A549 (cell line): ENCODE measurements at regions not wholly inside any gene's neighbourhood (a gene's known extent, or its start where the extent isn't known, plus 50 kb on each side); places are given as distances from the start of the nearest gene placed in this dataset.

ENCODE experiments used
- HDAC2 ChIP-seq: fragments of 200-600 bp; sonication (generic); IDR thresholded peaks from 2 replicates; pipeline ENCODE4 v1.6.1; 2016
- TF ChIP-seq, protein P1 (sequence below): fragments of >200 bp; sonication (Bioruptor Twin); formaldehyde crosslinking; IDR thresholded peaks from 3 replicates; pipeline ENCODE4 v1.5.1; 2016
- TF ChIP-seq, protein P2 (sequence below): fragments of 450-650 bp; IDR thresholded peaks from 2 replicates; pipeline ENCODE4 v1.6.1; 2014; ENCODE audit warnings: antibody characterized with exemption

DNA sequence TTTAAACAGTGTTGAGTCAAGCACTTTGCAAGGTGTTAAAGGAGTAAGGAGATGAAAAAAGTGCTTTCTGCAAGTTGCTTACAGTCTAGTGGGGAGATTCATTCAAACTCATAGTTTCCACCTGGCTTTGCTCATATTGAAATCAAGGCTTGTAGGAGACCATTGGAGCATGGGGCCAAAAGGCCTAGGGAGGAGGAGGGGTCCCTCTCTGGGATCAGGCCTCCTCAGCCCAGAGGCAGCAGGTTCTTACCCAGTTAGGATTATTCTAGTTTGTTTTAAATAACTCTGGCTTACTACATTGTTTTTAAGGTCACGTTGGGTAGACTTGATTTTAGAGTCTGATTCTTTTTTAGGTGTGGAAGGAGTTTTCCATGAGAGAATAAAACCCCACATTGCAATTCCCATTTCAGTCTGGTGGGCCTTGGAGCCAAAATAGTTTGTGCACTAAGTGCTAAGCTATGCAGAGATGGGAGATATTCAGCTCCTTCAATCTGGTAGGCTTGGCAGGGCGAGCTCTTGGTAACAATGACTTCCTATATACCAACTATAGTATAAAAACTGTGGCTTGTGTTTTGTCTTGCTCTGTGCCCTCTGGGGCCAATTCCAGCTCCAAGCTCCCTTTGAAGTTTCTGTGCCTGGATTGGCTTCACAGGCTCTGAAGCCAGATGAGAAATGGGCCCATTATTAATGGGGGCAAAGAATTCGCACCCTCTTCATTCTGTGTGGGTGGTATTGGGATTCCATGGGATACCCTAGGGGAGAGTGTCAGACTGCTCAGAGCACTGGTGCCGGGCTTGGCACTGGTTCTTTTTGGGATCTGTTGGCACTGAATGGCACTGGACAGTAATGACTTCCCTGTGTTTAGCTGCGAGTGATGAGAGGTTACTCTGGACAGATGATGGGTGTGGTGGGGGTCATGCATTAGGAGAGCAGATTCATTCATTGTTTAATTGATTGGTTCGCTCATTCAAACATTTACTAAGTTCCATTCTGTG lies 301.1 kb downstream of the MYCN start:
- TF ChIP-seq, protein P1, sequence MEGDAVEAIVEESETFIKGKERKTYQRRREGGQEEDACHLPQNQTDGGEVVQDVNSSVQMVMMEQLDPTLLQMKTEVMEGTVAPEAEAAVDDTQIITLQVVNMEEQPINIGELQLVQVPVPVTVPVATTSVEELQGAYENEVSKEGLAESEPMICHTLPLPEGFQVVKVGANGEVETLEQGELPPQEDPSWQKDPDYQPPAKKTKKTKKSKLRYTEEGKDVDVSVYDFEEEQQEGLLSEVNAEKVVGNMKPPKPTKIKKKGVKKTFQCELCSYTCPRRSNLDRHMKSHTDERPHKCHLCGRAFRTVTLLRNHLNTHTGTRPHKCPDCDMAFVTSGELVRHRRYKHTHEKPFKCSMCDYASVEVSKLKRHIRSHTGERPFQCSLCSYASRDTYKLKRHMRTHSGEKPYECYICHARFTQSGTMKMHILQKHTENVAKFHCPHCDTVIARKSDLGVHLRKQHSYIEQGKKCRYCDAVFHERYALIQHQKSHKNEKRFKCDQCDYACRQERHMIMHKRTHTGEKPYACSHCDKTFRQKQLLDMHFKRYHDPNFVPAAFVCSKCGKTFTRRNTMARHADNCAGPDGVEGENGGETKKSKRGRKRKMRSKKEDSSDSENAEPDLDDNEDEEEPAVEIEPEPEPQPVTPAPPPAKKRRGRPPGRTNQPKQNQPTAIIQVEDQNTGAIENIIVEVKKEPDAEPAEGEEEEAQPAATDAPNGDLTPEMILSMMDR: no peak
- TF ChIP-seq HDAC2: no peak
- TF ChIP-seq, protein P2, sequence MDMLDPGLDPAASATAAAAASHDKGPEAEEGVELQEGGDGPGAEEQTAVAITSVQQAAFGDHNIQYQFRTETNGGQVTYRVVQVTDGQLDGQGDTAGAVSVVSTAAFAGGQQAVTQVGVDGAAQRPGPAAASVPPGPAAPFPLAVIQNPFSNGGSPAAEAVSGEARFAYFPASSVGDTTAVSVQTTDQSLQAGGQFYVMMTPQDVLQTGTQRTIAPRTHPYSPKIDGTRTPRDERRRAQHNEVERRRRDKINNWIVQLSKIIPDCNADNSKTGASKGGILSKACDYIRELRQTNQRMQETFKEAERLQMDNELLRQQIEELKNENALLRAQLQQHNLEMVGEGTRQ: no peak
